Endodermal cell (in vitro differentiated cells): ENCODE measurements at regions not wholly inside any gene's neighbourhood (a gene's known extent, or its start where the extent isn't known, plus 50 kb on each side); places are given as distances from the start of the nearest gene placed in this dataset.

ENCODE experiments used
- DNase-seq: peaks from one replicate; pipeline ENCODE4 v3.0.0-alpha.2; 2017
- H3K27ac ChIP-seq: 2 replicates; pipeline ENCODE4 v1.5.1; 2013; ENCODE audit warnings: mild to moderate bottlenecking, low read depth, low read length, moderate library complexity
- H3K27me3 ChIP-seq: 2 replicates; pipeline ENCODE4 v1.6.1; 2013; ENCODE audit warnings: mild to moderate bottlenecking, low read length, moderate library complexity; ENCODE audit not compliant: insufficient read depth, control insufficient read depth, poor library complexity, severe bottlenecking
- H3K36me3 ChIP-seq: 2 replicates; pipeline ENCODE4 v1.7.0; 2013; ENCODE audit warnings: mild to moderate bottlenecking, low read length, moderate library complexity; ENCODE audit not compliant: control insufficient read depth, insufficient read depth
- H3K4me1 ChIP-seq: one replicate; pipeline ENCODE4 v1.7.0; 2013; ENCODE audit warnings: low read length; ENCODE audit not compliant: control insufficient read depth, insufficient read depth
- H3K4me3 ChIP-seq: 2 replicates; pipeline ENCODE4 v1.5.1; 2013; ENCODE audit warnings: mild to moderate bottlenecking, low read length, moderate library complexity
- H3K9ac ChIP-seq: 2 replicates; pipeline ENCODE4 v1.6.1; 2013; ENCODE audit warnings: mild to moderate bottlenecking, low read length, moderate library complexity; ENCODE audit not compliant: poor library complexity, severe bottlenecking; ENCODE audit errors: extremely low read depth
- H3K9me3 ChIP-seq: 2 replicates; pipeline ENCODE4 v1.6.1; 2013; ENCODE audit warnings: mild to moderate bottlenecking, low read length, moderate library complexity; ENCODE audit not compliant: control insufficient read depth
- H3K27ac Mint-ChIP-seq: 2 replicates; pipeline ENCODE4 v1.8.0; 2020; ENCODE audit warnings: mixed read lengths
- H3K27me3 Mint-ChIP-seq: 2 replicates; pipeline ENCODE4 v1.8.0; 2021; ENCODE audit warnings: mild to moderate bottlenecking, mixed read lengths; ENCODE audit not compliant: insufficient read depth
- H3K36me3 Mint-ChIP-seq: 2 replicates; pipeline ENCODE4 v1.8.0; 2020; ENCODE audit warnings: low read depth, mixed read lengths
- H3K4me1 Mint-ChIP-seq: 2 replicates; pipeline ENCODE4 v1.8.0; 2020; ENCODE audit warnings: mixed read lengths
- H3K4me3 Mint-ChIP-seq: 2 replicates; pipeline ENCODE4 v1.8.0; 2020; ENCODE audit warnings: mild to moderate bottlenecking, moderate library complexity, mixed read lengths
- H3K9me3 Mint-ChIP-seq: 2 replicates; pipeline ENCODE4 v1.8.0; 2020; ENCODE audit warnings: mild to moderate bottlenecking, mixed read lengths
- CTCF ChIP-seq: fragments of 200-600 bp; sonication (generic); conservative IDR thresholded peaks from 2 replicates; pipeline ENCODE4 v1.5.0; 2021; ENCODE audit warnings: antibody characterized with exemption, mild to moderate bottlenecking
- WGBS, 2 experiments: methylation state at CpG; one replicate each; pipeline versions ENCODE4 v1.1.5 to v1.1.7; 2013; ENCODE audit warnings: missing lambda C conversion rate in 2 of 2, mixed read lengths in 1 of 2; ENCODE audit not compliant: insufficient coverage in 1 of 2, insufficient read length in 1 of 2; 5-methylcytosine and 5-hydroxymethylcytosine counted together

DNA sequence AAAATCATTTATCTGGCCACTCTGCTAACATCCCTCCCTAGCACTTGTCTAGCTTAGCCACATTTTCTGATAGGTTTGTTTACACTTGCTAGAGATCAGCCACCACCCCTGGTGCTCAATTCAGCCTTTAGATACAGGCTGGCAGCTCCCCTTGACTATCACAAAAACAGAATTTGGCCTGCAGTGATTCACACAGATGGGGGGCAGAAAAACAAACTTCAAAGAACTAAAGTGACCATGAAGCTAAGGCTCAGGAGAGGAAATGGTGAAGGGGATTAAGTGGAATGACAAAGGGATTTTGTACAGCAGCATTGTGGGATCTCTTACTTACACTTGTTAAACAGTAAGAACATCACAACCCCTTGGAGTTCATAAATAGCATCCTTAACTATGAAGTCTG lies 1718.0 kb upstream of the PCDH7 start:
- Mint-ChIP-seq H3K4me3 (no peak overlapping the region), H3K27me3 (peaks cover 30% of the 10 kb centered on the region), H3K9me3 (peaks cover 27% of the 10 kb centered on the region), H3K4me1 (peaks cover 28% of the 10 kb centered on the region), H3K36me3 (peaks cover 6% of the 10 kb centered on the region), H3K27ac (peak overlapping the region; percentile 54)
- Histone ChIP-seq H3K9me3 (peaks cover 34% of the 10 kb centered on the region), H3K9ac (no peak overlapping the region), H3K4me3 (no peak overlapping the region), H3K4me1 (peaks cover 8% of the 10 kb centered on the region), H3K27me3 (peaks cover 5% of the 10 kb centered on the region), H3K27ac (no peak overlapping the region), H3K36me3 (no peaks in the 10 kb centered on the region)
- DNase-seq: peak; percentile 87
- no peak for TF ChIP-seq CTCF

- Mint-ChIP-seq H3K9me3 (peaks cover 2% of the 10 kb centered on the region), H3K4me1 (peaks cover 32% of the 10 kb centered on the region), H3K36me3 (no peaks in the 10 kb centered on the region), H3K4me3 (no peak overlapping the region), H3K27me3 (peaks cover 4% of the 10 kb centered on the region), H3K27ac (no peak overlapping the region)
- no peak overlapping the region for H3K27ac ChIP-seq
- H3K4me3 ChIP-seq: no peak overlapping the region
- no peaks in the 10 kb centered on the region for H3K36me3 ChIP-seq
- DNase-seq: no peak
- H3K9me3 ChIP-seq: no peaks in the 10 kb centered on the region
- peaks cover 1% of the 10 kb centered on the region for H3K27me3 ChIP-seq
- H3K4me1 ChIP-seq: peaks cover 8% of the 10 kb centered on the region
- 73 to 94% methylated on average over 2 to 4 of the region's 4 CpGs for WGBS, 2 experiments
- H3K9ac ChIP-seq: no peak overlapping the region
- no peak for TF ChIP-seq CTCF
Observed at GRCh38 chr4:29005838-29006237, 1714.3 kb upstream of the PCDH7 start.

DNA sequence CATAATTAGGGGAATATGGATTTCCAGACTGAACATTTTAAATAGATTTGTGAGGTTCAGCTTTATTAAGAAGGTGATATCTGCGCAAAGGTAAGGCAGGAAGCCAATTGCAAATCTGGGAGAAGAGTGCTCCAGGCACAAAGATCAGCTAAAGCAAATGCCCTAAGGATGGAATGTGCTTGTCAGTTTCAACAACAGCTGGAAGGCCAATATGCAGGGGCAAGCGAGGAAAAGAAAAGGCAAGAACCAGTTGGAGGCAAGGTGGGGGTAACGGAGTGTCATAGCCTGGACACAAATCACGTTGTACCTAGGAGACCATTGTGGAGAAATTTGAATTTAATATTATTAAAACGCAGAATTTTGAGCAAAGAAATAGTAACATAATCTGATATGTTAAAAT lies 1710.3 kb upstream of the PCDH7 start:
- Mint-ChIP-seq H3K4me1 (peaks cover 9% of the 10 kb centered on the region), H3K36me3 (no peaks in the 10 kb centered on the region), H3K27ac (no peak overlapping the region), H3K4me3 (no peak overlapping the region), H3K27me3 (peaks cover 9% of the 10 kb centered on the region), H3K9me3 (peaks cover 2% of the 10 kb centered on the region)
- no peak for TF ChIP-seq CTCF
- no peaks in the 10 kb centered on the region for H3K4me1 ChIP-seq
- H3K4me3 ChIP-seq: no peak overlapping the region
- H3K9me3 ChIP-seq: peaks cover 6% of the 10 kb centered on the region
- WGBS, 2 experiments: 61% methylated on average over 3 to 4 of the region's 5 CpGs
- H3K27me3 ChIP-seq: peaks cover 4% of the 10 kb centered on the region
- DNase-seq: no peak
- no peak overlapping the region for H3K9ac ChIP-seq
- no peaks in the 10 kb centered on the region for H3K36me3 ChIP-seq
- H3K27ac ChIP-seq: no peak overlapping the region
